Ectodermal cell (in vitro differentiated cells): ENCODE measurements at regions not wholly inside any gene's neighbourhood (a gene's known extent, or its start where the extent isn't known, plus 50 kb on each side); places are given as distances from the start of the nearest gene placed in this dataset.
"Not testable (repeated sequence)": the region's sequence is repeated elsewhere in the genome, so short reads cannot be mapped to it uniquely, and the experiment has no call there.

Experiments used
- H3K27ac ChIP-seq: 2 replicates; pipeline ENCODE4 v1.7.0; 2013; ENCODE audit warnings: mild to moderate bottlenecking, low read depth, low read length; ENCODE audit not compliant: insufficient read depth, poor library complexity, severe bottlenecking
- H3K27me3 ChIP-seq: 2 replicates; pipeline ENCODE4 v1.7.0; 2013; ENCODE audit warnings: mild to moderate bottlenecking, low read length; ENCODE audit not compliant: insufficient read depth, control insufficient read depth, poor library complexity, severe bottlenecking
- H3K36me3 ChIP-seq: one replicate; pipeline ENCODE4 v1.7.0; 2013; ENCODE audit warnings: low read length; ENCODE audit not compliant: control insufficient read depth, insufficient read depth
- H3K4me1 ChIP-seq: one replicate; pipeline ENCODE4 v1.7.0; 2013; ENCODE audit warnings: low read length; ENCODE audit not compliant: control insufficient read depth, insufficient read depth
- H3K4me3 ChIP-seq: 2 replicates; pipeline ENCODE4 v1.7.0; 2013; ENCODE audit warnings: low read depth, low read length, control low read depth; ENCODE audit not compliant: insufficient read depth
- H3K9me3 ChIP-seq: 2 replicates; pipeline ENCODE4 v1.7.0; 2013; ENCODE audit warnings: mild to moderate bottlenecking, low read length, moderate library complexity; ENCODE audit not compliant: control insufficient read depth
- WGBS, 2 experiments: methylation state at CpG; one replicate each; pipeline ENCODE4 v1.1.7; 2013; ENCODE audit warnings: missing lambda C conversion rate in 2 of 2; 5-methylcytosine and 5-hydroxymethylcytosine counted together

DNA sequence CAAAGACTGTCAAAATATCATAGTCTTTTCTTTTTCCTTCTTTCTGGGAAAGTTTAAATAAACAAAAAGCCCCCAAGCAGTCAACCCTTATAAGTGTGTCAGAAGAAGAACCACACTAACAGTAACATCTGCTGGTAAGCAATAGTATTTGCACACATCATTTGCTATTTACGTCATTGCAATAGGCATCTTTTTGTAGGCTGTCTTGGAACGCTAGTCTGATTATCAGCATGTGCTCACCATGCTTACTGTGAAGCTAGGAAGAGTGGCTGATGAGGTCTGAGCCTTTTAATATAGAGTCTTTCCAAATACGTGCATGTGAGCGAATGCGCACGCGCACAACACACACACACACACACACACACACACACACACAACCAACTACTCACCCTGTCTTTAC, 599.0 kb upstream of the TPK1 start:
- H3K27ac ChIP-seq: no peak overlapping the region
- H3K9me3 ChIP-seq: no peaks in the 10 kb centered on the region
- H3K36me3 ChIP-seq: no peaks in the 10 kb centered on the region
- no peaks in the 10 kb centered on the region for H3K27me3 ChIP-seq
- H3K4me3 ChIP-seq: no peak overlapping the region
- WGBS, 2 experiments: 90 to 93% methylated on average over 2 to 7 of the region's 7 CpGs
- no peaks in the 10 kb centered on the region for H3K4me1 ChIP-seq

DNA sequence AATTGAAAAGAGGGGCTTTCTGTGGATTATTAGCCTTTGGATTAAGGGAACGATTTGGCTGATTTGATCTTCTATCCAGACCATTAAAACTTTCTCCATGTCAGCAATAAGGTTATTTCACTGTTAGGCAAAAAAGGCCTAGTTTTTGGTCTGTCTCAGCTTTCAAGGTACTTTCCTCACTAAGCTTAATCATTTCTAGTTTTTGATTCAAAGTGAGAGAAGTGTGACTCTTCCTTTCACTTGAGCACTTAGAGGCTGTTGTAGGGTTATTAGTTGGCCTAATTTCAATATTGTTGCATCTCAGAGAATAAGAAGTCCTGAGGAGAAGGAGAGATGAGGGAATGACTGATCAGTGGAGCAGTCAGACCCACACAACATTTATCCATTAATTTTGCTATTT, 596.0 kb upstream of the TPK1 start:
- no peaks in the 10 kb centered on the region for H3K27me3 ChIP-seq
- no peaks in the 10 kb centered on the region for H3K9me3 ChIP-seq
- no peak overlapping the region for H3K4me3 ChIP-seq
- no peaks in the 10 kb centered on the region for H3K4me1 ChIP-seq
- H3K36me3 ChIP-seq: no peaks in the 10 kb centered on the region
- WGBS, 2 experiments: 80 to 100% methylated on average over 1 of the region's 1 CpG
- no peak overlapping the region for H3K27ac ChIP-seq

GRCh38 chr7:145418481-145418880, 582.6 kb upstream of the TPK1 start:
- not testable (repeated sequence) for H3K4me3 ChIP-seq, H3K27me3 ChIP-seq
- WGBS, 2 experiments: 92 to 94% methylated on average over 8 of the region's 8 CpGs

GRCh38 chr7:145411066-145411465, 575.2 kb upstream of the TPK1 start:
- WGBS, 2 experiments: 71 to 74% methylated on average over 3 of the region's 3 CpGs
- Histone ChIP-seq H3K27me3 (no peaks in the 10 kb centered on the region), H3K36me3 (no peaks in the 10 kb centered on the region), H3K4me1 (peaks cover 6% of the 10 kb centered on the region), H3K9me3 (no peaks in the 10 kb centered on the region), H3K27ac (no peak overlapping the region), H3K4me3 (no peak overlapping the region)

More at GRCh38 chr7:145418481-145418880, 582.6 kb upstream of the TPK1 start:
- H3K27ac ChIP-seq, H3K9me3 ChIP-seq, H3K36me3 ChIP-seq, H3K4me1 ChIP-seq: not testable (repeated sequence)

DNA sequence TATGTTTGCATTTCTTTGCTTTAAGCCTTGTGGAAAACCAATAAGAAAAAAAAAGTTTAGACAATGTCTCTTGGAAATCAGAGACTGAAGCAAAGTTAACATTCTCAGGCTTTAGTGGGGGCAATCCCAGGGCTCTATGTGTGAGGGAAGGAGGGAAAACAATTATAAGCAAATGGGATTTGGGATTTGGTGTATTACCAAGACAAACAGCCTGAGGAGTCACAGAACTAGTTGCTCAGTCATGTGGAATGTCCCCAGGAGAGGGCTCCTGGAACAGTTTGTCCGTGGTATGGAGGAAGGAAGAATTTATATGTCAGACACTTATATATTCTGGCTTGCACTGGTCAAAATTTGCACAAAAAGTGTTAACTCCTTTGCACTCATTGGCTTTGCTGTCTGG, 562.9 kb upstream of the TPK1 start:
- H3K4me3 ChIP-seq: no peak overlapping the region
- WGBS, 2 experiments: 56 to 86% methylated on average over 1 of the region's 1 CpG
- H3K9me3 ChIP-seq: no peaks in the 10 kb centered on the region
- peaks cover 3% of the 10 kb centered on the region for H3K4me1 ChIP-seq
- no peaks in the 10 kb centered on the region for H3K27me3 ChIP-seq
- H3K27ac ChIP-seq: no peak overlapping the region
- no peaks in the 10 kb centered on the region for H3K36me3 ChIP-seq

DNA sequence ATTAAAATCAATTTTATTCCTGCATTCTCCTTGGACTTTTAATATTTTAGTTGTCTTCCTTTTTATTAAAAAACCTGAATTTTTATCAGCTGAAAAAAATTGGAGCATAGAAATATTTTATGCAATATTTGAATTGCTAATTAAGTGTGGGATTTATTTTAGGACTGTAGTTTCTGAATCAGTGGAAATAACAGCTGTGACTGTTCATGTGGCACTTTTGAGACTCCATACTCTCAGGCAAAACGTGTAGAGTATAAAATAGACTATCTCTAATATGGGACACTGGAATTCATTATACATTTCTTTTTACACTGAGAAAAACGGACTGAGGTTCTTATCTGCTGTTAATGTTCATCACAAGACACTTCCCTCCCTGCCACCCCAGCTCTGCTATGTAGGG, 558.3 kb upstream of the TPK1 start:
- Histone ChIP-seq H3K27me3 (no peaks in the 10 kb centered on the region), H3K9me3 (no peaks in the 10 kb centered on the region), H3K4me3 (no peak overlapping the region), H3K36me3 (no peaks in the 10 kb centered on the region), H3K4me1 (peaks cover 3% of the 10 kb centered on the region), H3K27ac (no peak overlapping the region)
- 91% methylated on average over 2 of the region's 2 CpGs; no CpG with 5 or more reads in 1 of the 2 experiments for WGBS, 2 experiments

GRCh38 chr7:145382762-145383161, 546.9 kb upstream of the TPK1 start:
- Histone ChIP-seq H3K27ac (no peak overlapping the region), H3K4me3 (no peak overlapping the region), H3K9me3 (no peaks in the 10 kb centered on the region), H3K27me3 (no peaks in the 10 kb centered on the region), H3K36me3 (no peaks in the 10 kb centered on the region), H3K4me1 (no peaks in the 10 kb centered on the region)
- 83 to 88% methylated on average over 1 of the region's 1 CpG for WGBS, 2 experiments

DNA sequence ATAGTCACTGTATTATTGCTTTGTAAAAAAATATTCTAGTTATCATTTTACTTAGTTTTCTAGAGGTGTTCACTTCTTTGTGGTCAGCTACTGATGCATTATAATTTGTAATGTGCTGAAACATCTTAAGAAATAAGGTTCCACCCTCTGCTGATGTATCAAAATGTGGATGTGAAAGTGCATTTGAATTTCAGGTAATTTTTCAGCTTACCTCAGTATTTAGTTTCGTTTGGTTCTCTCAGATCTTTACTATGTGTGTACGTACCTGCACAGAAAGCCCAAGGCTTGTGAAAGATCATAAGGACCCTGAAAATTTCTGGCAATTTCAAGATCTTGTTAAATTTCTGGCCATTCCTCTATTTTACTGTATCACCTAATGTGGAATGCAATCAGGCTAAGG, 542.3 kb upstream of the TPK1 start:
- Histone ChIP-seq H3K9me3 (no peaks in the 10 kb centered on the region), H3K36me3 (no peaks in the 10 kb centered on the region), H3K4me3 (no peak overlapping the region), H3K4me1 (no peaks in the 10 kb centered on the region), H3K27me3 (no peaks in the 10 kb centered on the region), H3K27ac (no peak overlapping the region)
- whole genome bisulfite sequencing, 2 experiments: 93 to 98% methylated on average over 2 of the region's 2 CpGs

DNA sequence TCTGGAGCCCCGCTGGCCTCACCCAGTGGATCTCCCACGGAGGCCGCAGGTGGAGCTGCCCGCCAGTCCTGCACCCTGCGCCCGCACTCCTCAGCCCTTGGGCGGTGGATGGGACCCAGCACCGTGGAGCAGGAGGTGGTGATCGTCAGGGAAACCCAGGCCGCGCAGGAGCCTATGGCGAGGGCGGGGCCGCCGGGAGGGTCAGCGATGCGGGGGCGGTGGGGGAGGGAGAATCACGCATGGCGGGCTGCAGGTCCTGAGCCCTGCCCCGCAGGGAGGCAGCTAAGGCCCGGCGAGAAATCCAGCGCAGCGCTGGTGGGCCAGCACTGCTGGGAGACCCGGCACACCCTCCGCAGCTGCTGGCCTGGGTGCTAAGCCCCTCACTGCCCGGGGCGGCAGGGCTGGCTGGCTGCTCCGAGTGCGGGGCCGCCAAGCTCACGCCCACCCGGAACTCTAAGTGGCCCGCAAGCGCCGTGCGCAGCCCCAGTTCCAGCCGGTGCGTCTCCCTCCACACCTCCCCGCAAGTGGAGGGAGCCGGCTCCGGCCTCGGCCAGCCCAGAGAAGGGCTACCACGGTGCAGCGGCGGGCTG, 524.8 kb upstream of the TPK1 start:
- Histone ChIP-seq H3K36me3 (no peaks in the 10 kb centered on the region), H3K27me3 (no peaks in the 10 kb centered on the region), H3K4me1 (no peaks in the 10 kb centered on the region), H3K27ac (no peak overlapping the region), H3K4me3 (no peak overlapping the region), H3K9me3 (no peaks in the 10 kb centered on the region)
- 96% methylated on average over 47 of the region's 47 CpGs for WGBS, 2 experiments

GRCh38 chr7:145350334-145350733, 514.5 kb upstream of the TPK1 start:
- Histone ChIP-seq H3K27me3 (no peaks in the 10 kb centered on the region), H3K9me3 (no peaks in the 10 kb centered on the region), H3K4me1 (no peaks in the 10 kb centered on the region), H3K4me3 (no peak overlapping the region), H3K27ac (no peak overlapping the region), H3K36me3 (no peaks in the 10 kb centered on the region)
- WGBS, 2 experiments: 84 to 94% methylated on average over 2 to 3 of the region's 3 CpGs

- not testable (repeated sequence) for H3K4me3 ChIP-seq, H3K36me3 ChIP-seq, H3K4me1 ChIP-seq, H3K9me3 ChIP-seq, H3K27me3 ChIP-seq, H3K27ac ChIP-seq
These were observed 513.6 kb upstream of the TPK1 start for GRCh38 chr7:145349452-145349851.
